ENCODE measurements at regions not wholly inside any gene's neighbourhood (a gene's known extent, or its start where the extent isn't known, plus 50 kb on each side); places are given as distances from the start of the nearest gene placed in this dataset.

DNA sequence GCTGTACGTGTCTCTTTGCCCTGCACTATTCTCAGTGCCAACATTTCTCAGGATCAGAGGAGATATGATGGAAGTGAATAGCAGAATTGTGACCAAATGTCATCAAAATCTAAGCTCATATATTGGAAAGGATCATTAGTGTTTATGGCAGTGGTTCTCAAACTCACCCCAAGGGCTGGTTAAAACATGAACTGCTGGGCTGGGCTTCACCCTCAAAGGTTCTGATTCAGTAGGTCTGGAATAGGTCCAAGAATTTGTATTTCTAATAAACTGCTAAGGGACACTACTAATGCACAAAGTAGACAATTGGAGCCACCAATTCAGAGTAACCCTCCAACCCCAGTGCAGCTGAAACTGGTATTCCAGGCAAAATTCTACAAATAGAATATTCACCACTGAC is 317.9 kb upstream of the UBE2E3 start:
- no peak for TF ChIP-seq POLR2A (IDR thresholded peaks at IDR 0.05; ENCODE audit: low read depth, low read length)
- no peak for TF ChIP-seq POLR2AphosphoS5 (IDR thresholded peaks at IDR 0.05; ENCODE audit: low read depth, low read length)
